Epithelial cell of prostate (primary cell): ENCODE measurements at regions not wholly inside any gene's neighbourhood (a gene's known extent, or its start where the extent isn't known, plus 50 kb on each side); places are given as distances from the start of the nearest gene placed in this dataset.
A peak's percentile ranks its signal among the peaks of the same experiment; 100 is the strongest.

Experiments used
- DNase-seq: peaks from one replicate; pipeline ENCODE4 v3.0.0-alpha.2; 2011; ENCODE audit warnings: low read depth, low spot score
- H3K27ac ChIP-seq: fragments of 450-650 bp; 2 replicates; pipeline ENCODE4 v1.5.1; 2017; ENCODE audit warnings: mild to moderate bottlenecking

- no peak for DNase-seq
- no peak overlapping the region for H3K27ac ChIP-seq
Measured at GRCh38 chr4:176563591-176563990, 229.1 kb downstream of the VEGFC start.

- H3K27ac ChIP-seq: no peak overlapping the region
- DNase-seq: no peak
Measured at GRCh38 chr4:176565049-176565448, 227.7 kb downstream of the VEGFC start.

- no peak overlapping the region for H3K27ac ChIP-seq
- DNase-seq: no peak
Measured at GRCh38 chr4:176566769-176567168, 226.0 kb downstream of the VEGFC start.

- no peak overlapping the region for H3K27ac ChIP-seq
- no peak for DNase-seq
Measured at GRCh38 chr4:176568238-176568637, 224.5 kb downstream of the VEGFC start.

- no peak overlapping the region for H3K27ac ChIP-seq
- no peak for DNase-seq
Measured at GRCh38 chr4:176569301-176569700, 223.4 kb downstream of the VEGFC start.

- no peak for DNase-seq
- H3K27ac ChIP-seq: no peak overlapping the region
Measured at GRCh38 chr4:176571206-176571605, 221.5 kb downstream of the VEGFC start.

GRCh38 chr4:176575141-176575730 is 217.5 kb downstream of the VEGFC start:
- H3K27ac ChIP-seq: no peak overlapping the region
- no peak for DNase-seq

- no peak for DNase-seq
- H3K27ac ChIP-seq: no peak overlapping the region
Measured at GRCh38 chr4:176579226-176579625, 213.5 kb downstream of the VEGFC start.

GRCh38 chr4:176583278-176583677 is 209.4 kb downstream of the VEGFC start:
- no peak overlapping the region for H3K27ac ChIP-seq
- DNase-seq: no peak

- DNase-seq: no peak
- no peak overlapping the region for H3K27ac ChIP-seq
Measured at GRCh38 chr4:176584031-176584606, 208.6 kb downstream of the VEGFC start.

GRCh38 chr4:176587920-176588319 is 204.8 kb downstream of the VEGFC start:
- H3K27ac ChIP-seq: no peak overlapping the region
- no peak for DNase-seq

- H3K27ac ChIP-seq: no peak overlapping the region
- DNase-seq: no peak
Measured at GRCh38 chr4:176588436-176588835, 204.3 kb downstream of the VEGFC start.

GRCh38 chr4:176592976-176593670 is 199.6 kb downstream of the VEGFC start:
- DNase-seq: peak; percentile 10
- no peak overlapping the region for H3K27ac ChIP-seq

GRCh38 chr4:176593943-176594342 is 198.8 kb downstream of the VEGFC start:
- peak; percentile 6 for DNase-seq
- no peak overlapping the region for H3K27ac ChIP-seq

GRCh38 chr4:176595257-176595656 is 197.5 kb downstream of the VEGFC start:
- no peak overlapping the region for H3K27ac ChIP-seq
- DNase-seq: no peak

GRCh38 chr4:176601124-176601523 is 191.6 kb downstream of the VEGFC start:
- no peak for DNase-seq
- no peak overlapping the region for H3K27ac ChIP-seq

- H3K27ac ChIP-seq: no peak overlapping the region
- DNase-seq: no peak
Measured at GRCh38 chr4:176607807-176608206, 184.9 kb downstream of the VEGFC start.

- H3K27ac ChIP-seq: no peak overlapping the region
- DNase-seq: no peak
Measured at GRCh38 chr4:176608346-176608745, 184.4 kb downstream of the VEGFC start.

GRCh38 chr4:176610594-176610993 is 182.1 kb downstream of the VEGFC start:
- H3K27ac ChIP-seq: no peak overlapping the region
- DNase-seq: no peak

GRCh38 chr4:176611381-176611780 is 181.3 kb downstream of the VEGFC start:
- no peak for DNase-seq

GRCh38 chr4:176611951-176612350 is 180.8 kb downstream of the VEGFC start:
- H3K27ac ChIP-seq: no peak overlapping the region
- DNase-seq: no peak

More at GRCh38 chr4:176611381-176611780, 181.3 kb downstream of the VEGFC start:
- H3K27ac ChIP-seq: no peak overlapping the region

- no peak for DNase-seq
- H3K27ac ChIP-seq: no peak overlapping the region
Measured at GRCh38 chr4:176614793-176615192, 177.9 kb downstream of the VEGFC start.
